Pancreas (tissue), 10 donors: ENCODE measurements at regions not wholly inside any gene's neighbourhood (a gene's known extent, or its start where the extent isn't known, plus 50 kb on each side); places are given as distances from the start of the nearest gene placed in this dataset.
A peak's percentile ranks its signal among the peaks of the same experiment; 100 is the strongest.

ENCODE experiments used
- ATAC-seq, 4 donors: fragments of 200-7000 bp; cut with Tn5 transposase; one replicate each; pipeline versions ENCODE4 v1.8.0 to v1.9.1; 2020; ENCODE audit warnings: mild to moderate bottlenecking in 4 of 4, moderate library complexity in 4 of 4
- DNase-seq, 6 donors: peaks; one replicate each; pipeline ENCODE4 v3.0.0-alpha.2; 2020
- FAIRE-seq: peaks from 2 replicates; lab custom pipeline; 2012; peaks lifted over from hg19 to GRCh38; lab: Jason Lieb, UNC
- H3K27ac ChIP-seq, 4 donors: fragments of 200-600 bp; sonication (generic); 1 replicate in 3 of 4; 2 replicates in 1 of 4; pipeline versions ENCODE4 v1.5.0 to v1.8.0; 2020
- H3K27me3 ChIP-seq, 4 donors: fragments of 200-600 bp; one replicate each; pipeline ENCODE4 v1.8.0; 2021
- H3K36me3 ChIP-seq, 3 donors: fragments of 200-600 bp; sonication (generic) in 1 of 3; one replicate each; pipeline versions ENCODE4 v1.5.0 to v1.8.0; 2020 to 2021
- H3K4me1 ChIP-seq, 3 donors: fragments of 200-600 bp; one replicate each; pipeline ENCODE4 v1.8.0; 2021
- H3K4me3 ChIP-seq, 4 donors: fragments of 200-600 bp; sonication (generic) in 2 of 4; one replicate each; pipeline versions ENCODE4 v1.5.0 to v1.8.0; 2020 to 2021
- H3K9me3 ChIP-seq, 4 donors: fragments of 200-600 bp; one replicate each; pipeline ENCODE4 v1.8.0; 2021
- WGBS, 2 donors: extraction: QIAGEN DNeasy Blood & Tissue Kit; methylation state at CpG; one replicate each; pipeline ENCODE4 v1.1.7; 2013; 5-methylcytosine and 5-hydroxymethylcytosine counted together
- intact Hi-C, 3 donors: fragments of 100-400 bp; cut with DNase I; formaldehyde crosslinking; loops; one replicate each; pipeline versions ENCODE4 v1.11.1 to v1.14.2; 2022
- TF ChIP-seq, protein P1 (sequence below), 4 donors: fragments of 200-600 bp; sonication (generic) in 3 of 4; IDR thresholded peaks; one replicate each; pipeline versions ENCODE4 v1.5.0 to v1.8.0; 2021; ENCODE audit warnings: antibody characterized with exemption in 4 of 4
- donor health status: healthy with polysubstance abuse.
- donor health status: DM: no; HTN: no; CAD: no; lungs with moderate emphysema.
- donor health status: DM: no; HTN: no; CAD: no.
- donor health status: control.
- donor health status: control.
- donor health status: Bipolar disorder and iron deficiency.
- donor health status: DM: yes; HTN: yes; CAD: no.
- donor health status: DM: no; HTN: no; CAD: no.
- donor health status: DM: no; HTN: no; CAD: no.
- donor health status: DM: yes; HTN: yes; CAD: no.

DNA sequence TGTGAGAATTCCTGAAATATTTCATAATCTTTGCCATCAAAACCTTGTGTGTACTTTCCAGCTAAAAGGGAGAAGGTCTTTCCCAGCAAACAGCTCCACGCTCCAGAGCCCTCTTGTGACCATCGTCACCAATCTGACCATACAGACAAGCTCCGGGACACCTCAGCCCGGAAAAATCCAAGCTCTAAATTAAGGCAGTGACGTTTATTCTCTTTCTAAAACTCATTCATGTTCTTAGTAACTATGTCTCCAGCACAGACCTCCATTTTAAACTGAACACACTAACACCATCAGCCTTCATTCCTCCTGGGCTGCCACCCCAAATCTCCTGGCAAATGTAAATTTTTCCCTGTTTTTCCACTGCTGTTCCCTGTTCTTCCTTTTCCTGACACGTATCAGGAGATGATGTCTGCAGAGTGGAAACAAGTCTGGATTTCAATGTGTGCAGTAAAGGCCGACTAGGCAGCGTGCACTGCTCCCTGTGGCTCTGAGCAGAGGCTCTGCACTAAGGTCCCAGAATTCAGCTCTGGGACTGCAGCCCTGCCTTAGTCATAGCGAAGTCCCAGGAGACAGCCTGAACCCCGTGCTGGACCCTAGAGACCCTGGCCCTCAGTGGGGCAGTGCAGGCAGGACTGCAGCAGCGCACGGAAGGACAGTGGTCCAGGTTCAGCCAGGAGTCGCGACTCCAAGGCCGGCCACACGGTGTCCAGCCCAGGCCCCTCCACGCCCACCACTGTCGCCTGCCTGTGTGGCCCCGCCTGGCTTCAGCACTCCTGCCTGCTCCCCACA is 452.5 kb upstream of the SALL3 start:
- intact Hi-C loops, result no loop called here
- Histone ChIP-seq H3K4me1 (peaks cover 0 to 5% (median 3%) of the 10 kb centered on the region in 3 donors), H3K4me3 (no peak overlapping the region), H3K36me3 (no peaks in the 10 kb centered on the region), H3K27me3 (peaks cover 0 to 8% (median 0%) of the 10 kb centered on the region in 4 donors), H3K27ac (no peak overlapping the region), H3K9me3 (no peaks in the 10 kb centered on the region)
- DNase-seq (no peak), FAIRE-seq (no peak), ATAC-seq (peak in 1 of 4 donors; percentile 34)
- TF ChIP-seq, protein P1, sequence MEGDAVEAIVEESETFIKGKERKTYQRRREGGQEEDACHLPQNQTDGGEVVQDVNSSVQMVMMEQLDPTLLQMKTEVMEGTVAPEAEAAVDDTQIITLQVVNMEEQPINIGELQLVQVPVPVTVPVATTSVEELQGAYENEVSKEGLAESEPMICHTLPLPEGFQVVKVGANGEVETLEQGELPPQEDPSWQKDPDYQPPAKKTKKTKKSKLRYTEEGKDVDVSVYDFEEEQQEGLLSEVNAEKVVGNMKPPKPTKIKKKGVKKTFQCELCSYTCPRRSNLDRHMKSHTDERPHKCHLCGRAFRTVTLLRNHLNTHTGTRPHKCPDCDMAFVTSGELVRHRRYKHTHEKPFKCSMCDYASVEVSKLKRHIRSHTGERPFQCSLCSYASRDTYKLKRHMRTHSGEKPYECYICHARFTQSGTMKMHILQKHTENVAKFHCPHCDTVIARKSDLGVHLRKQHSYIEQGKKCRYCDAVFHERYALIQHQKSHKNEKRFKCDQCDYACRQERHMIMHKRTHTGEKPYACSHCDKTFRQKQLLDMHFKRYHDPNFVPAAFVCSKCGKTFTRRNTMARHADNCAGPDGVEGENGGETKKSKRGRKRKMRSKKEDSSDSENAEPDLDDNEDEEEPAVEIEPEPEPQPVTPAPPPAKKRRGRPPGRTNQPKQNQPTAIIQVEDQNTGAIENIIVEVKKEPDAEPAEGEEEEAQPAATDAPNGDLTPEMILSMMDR (IDR thresholded peaks at IDR 0.05), result no peak
- 45 to 56% methylated on average over 19 of the region's 19 CpGs for WGBS, 2 donors

DNA sequence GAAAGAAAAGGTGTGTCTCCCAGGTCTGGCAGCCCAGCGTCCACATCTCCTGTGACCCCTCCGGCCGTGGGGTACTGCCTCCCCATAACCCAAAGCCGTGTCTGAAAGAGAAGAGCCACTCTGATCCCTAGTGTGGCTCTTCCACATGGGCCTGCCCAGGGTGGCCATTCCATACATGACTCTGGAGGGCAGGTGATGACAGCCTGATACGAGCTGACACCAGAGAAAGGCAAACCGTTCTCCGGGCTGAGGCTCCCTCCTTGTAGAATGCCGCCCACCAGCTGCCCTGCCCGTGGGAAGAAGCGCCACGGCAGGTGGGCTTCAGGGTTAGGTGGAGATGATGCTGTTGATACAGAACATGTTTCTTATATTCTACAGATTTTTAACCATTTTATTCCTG is 451.6 kb upstream of the SALL3 start:
- peaks cover 0 to 5% (median 3%) of the 10 kb centered on the region in 3 donors for H3K4me1 ChIP-seq
- 72% methylated on average over 11 of the region's 11 CpGs for WGBS, 2 donors
- no peak overlapping the region for H3K27ac ChIP-seq
- H3K36me3 ChIP-seq, result no peaks in the 10 kb centered on the region
- intact Hi-C loops, result no loop called here
- H3K9me3 ChIP-seq, result no peaks in the 10 kb centered on the region
- H3K27me3 ChIP-seq, result peaks cover 0 to 12% (median 0%) of the 10 kb centered on the region in 4 donors
- TF ChIP-seq, protein P1 (IDR thresholded peaks at IDR 0.05), result no peak
- no peak for DNase-seq
- FAIRE-seq, result no peak
- ATAC-seq, result no peak
- H3K4me3 ChIP-seq, result no peak overlapping the region

DNA sequence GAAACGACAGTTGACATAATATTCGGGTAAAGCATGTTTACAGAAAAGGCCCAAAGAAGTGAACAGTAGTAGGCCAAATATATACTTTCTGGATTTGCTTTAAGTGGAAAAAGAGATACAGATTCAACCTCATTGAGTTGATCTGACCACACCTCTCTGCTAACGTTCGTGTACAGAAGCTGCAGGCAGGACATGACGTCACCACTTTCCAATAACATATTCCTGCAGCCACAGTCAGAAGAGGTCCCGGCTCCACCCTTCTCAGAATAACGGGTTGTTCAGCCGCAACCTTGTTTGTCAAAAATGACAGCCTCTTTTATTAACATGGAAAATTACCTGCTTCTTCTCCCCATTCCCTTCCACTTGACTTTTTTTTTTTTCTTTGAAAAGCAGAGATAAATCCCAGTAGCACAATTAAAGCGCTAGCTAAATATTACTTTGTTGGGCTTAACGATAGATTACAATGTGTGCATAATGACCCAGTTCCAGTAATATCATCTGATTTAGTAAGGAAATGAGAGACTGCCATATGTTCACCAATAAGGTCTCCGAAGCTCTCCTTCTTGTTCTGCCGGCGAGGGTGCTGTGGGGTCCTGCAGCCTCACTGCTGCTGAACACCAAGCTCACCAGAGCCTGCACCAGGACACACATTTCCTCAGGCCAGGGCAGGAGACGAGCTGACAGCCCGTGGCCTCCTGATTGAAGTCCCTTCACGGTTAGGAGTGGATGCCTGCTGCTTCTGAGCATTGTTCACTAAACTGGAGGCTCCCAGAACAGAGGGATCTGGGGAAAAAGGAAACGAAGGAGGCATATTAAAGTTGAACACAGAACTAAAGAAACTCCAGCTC is 451.0 kb upstream of the SALL3 start:
- WGBS, 2 donors, result 51 to 55% methylated on average over 17 of the region's 17 CpGs
- FAIRE-seq (no peak), ATAC-seq (no peak), DNase-seq (no peak)
- H3K9me3 ChIP-seq, result no peaks in the 10 kb centered on the region
- H3K27ac ChIP-seq, result no peak overlapping the region
- H3K36me3 ChIP-seq, result no peaks in the 10 kb centered on the region
- peaks cover 0 to 5% (median 3%) of the 10 kb centered on the region in 3 donors for H3K4me1 ChIP-seq
- TF ChIP-seq, protein P1 (IDR thresholded peaks at IDR 0.05), result no peak
- no peak overlapping the region for H3K4me3 ChIP-seq
- intact Hi-C loops, result no loop called here
- H3K27me3 ChIP-seq, result peaks cover 0 to 12% (median 0%) of the 10 kb centered on the region in 4 donors

DNA sequence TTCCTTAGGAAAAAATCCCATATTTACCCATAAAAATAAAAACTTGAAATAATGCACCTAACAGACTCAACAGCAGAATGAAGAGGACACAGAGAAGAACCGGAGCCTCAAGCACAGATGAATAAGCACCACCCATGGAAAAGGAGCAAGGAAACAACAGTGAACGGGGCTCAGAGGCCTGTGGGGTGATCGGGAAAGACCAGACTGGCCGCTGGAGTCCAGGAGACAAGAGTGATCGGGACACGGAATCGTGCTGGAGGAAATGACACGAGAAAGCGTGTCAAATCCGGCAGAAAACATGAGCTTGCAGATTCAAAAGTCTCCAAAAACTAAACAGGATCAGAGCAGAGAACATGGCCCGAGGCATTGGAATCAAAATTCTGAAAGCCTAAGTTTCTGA is 448.0 kb upstream of the SALL3 start:
- H3K4me1 ChIP-seq, result no peaks in the 10 kb centered on the region
- H3K9me3 ChIP-seq, result no peaks in the 10 kb centered on the region
- ATAC-seq, result no peak
- no peak overlapping the region for H3K4me3 ChIP-seq
- no peak for FAIRE-seq
- TF ChIP-seq, protein P1 (IDR thresholded peaks at IDR 0.05), result no peak
- H3K27ac ChIP-seq, result no peak overlapping the region
- H3K27me3 ChIP-seq, result peaks cover 0 to 12% (median 0%) of the 10 kb centered on the region in 4 donors
- no peak for DNase-seq
- intact Hi-C loops, result no loop called here
- 70 to 90% methylated on average over 11 of the region's 11 CpGs for WGBS, 2 donors
- no peaks in the 10 kb centered on the region for H3K36me3 ChIP-seq
